ENCODE measurements at regions not wholly inside any gene's neighbourhood (a gene's known extent, or its start where the extent isn't known, plus 50 kb on each side); places are given as distances from the start of the nearest gene placed in this dataset.

DNA sequence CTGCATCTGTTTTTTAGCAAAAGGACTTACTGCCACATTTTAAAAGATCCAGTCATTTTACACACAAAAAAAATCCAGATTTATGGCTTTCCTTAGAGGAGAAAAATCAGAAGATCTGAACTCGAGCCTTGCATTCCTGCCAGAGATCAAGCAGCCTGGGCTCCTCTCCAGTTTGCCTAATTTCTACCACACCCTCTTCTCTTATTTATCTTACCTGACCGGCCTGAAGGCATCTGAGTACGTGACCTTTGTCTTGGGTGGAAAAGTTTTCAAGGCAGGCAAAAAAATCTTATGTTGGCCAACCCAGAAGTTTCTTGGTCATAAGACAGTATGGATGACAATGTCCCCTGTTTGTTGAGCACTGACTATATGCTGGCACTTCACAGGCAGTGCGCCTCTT, 60.3 kb downstream of the CHRD start:
- TF ChIP-seq POLR2A (IDR thresholded peaks at IDR 0.05; ENCODE audit: borderline replicate concordance, extremely low read depth, insufficient read depth, insufficient read length) = no peak
- TF ChIP-seq, protein P1, sequence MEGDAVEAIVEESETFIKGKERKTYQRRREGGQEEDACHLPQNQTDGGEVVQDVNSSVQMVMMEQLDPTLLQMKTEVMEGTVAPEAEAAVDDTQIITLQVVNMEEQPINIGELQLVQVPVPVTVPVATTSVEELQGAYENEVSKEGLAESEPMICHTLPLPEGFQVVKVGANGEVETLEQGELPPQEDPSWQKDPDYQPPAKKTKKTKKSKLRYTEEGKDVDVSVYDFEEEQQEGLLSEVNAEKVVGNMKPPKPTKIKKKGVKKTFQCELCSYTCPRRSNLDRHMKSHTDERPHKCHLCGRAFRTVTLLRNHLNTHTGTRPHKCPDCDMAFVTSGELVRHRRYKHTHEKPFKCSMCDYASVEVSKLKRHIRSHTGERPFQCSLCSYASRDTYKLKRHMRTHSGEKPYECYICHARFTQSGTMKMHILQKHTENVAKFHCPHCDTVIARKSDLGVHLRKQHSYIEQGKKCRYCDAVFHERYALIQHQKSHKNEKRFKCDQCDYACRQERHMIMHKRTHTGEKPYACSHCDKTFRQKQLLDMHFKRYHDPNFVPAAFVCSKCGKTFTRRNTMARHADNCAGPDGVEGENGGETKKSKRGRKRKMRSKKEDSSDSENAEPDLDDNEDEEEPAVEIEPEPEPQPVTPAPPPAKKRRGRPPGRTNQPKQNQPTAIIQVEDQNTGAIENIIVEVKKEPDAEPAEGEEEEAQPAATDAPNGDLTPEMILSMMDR (IDR thresholded peaks at IDR 0.05 in 2 of 3, conservative IDR thresholded peaks at IDR 0.05 in 1 of 3; ENCODE audit: borderline replicate concordance in 1 of 3, insufficient read depth in 1 of 3, low read depth in 2 of 3, low read length in 2 of 3) = no peak
